ENCODE measurements at regions not wholly inside any gene's neighbourhood (a gene's known extent, or its start where the extent isn't known, plus 50 kb on each side); places are given as distances from the start of the nearest gene placed in this dataset.
"Not testable (repeated sequence)": the region's sequence is repeated elsewhere in the genome, so short reads cannot be mapped to it uniquely, and the experiment has no call there.

GRCh38 chr2:185381631-185382030 is 357.0 kb upstream of the FSIP2 start:
- no peaks in the 10 kb centered on the region for H3K27me3 ChIP-seq (replicated peaks; ENCODE audit: control insufficient read depth, insufficient read depth, low read length)
- H3K4me3 ChIP-seq (ENCODE audit: low read length) = no peak overlapping the region
- no peak overlapping the region for H3K9ac ChIP-seq (ENCODE audit: low read length)
- no peaks in the 10 kb centered on the region for H3K9me3 ChIP-seq (ENCODE audit: control insufficient read depth, low read length)
- H3K4me1 ChIP-seq (ENCODE audit: control insufficient read depth, insufficient read depth, low read length) = no peaks in the 10 kb centered on the region
- DNase-seq (ENCODE audit: low read depth) = no peak
- no peaks in the 10 kb centered on the region for H3K36me3 ChIP-seq (ENCODE audit: control insufficient read depth, insufficient read depth, low read length, severe bottlenecking)

- DNase-seq (ENCODE audit: low read depth) = peak; percentile 6
These were observed 353.6 kb upstream of the FSIP2 start for GRCh38 chr2:185384822-185385560.

DNA sequence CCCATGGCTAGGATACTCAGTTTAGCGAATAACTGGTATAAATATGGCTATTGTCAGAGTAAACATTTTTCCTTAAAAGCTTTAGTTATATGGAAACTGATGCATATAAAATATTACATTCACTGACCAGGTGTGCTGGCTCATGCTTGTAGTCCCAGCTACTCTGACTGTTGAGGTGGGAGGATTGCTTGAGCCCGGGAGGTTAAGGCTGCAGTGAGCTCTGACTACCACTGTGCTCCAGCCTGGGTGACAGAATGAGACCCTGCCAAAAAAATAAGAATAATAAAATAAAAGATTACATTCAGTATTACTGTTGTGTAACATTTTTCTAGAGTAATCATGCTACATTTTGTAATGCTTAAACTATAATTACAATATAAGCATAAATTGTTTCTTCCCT is 350.4 kb upstream of the FSIP2 start:
- Histone ChIP-seq H3K9me3 (ENCODE audit: control insufficient read depth, low read length) (no peaks in the 10 kb centered on the region), H3K27me3 (replicated peaks; ENCODE audit: control insufficient read depth, insufficient read depth, low read length) (no peaks in the 10 kb centered on the region), H3K4me3 (ENCODE audit: low read length) (no peak overlapping the region), H3K36me3 (ENCODE audit: control insufficient read depth, insufficient read depth, low read length, severe bottlenecking) (no peaks in the 10 kb centered on the region), H3K4me1 (ENCODE audit: control insufficient read depth, insufficient read depth, low read length) (no peaks in the 10 kb centered on the region), H3K9ac (ENCODE audit: low read length) (no peak overlapping the region)
- no peak for DNase-seq (ENCODE audit: low read depth)

More at GRCh38 chr2:185384822-185385560, 353.6 kb upstream of the FSIP2 start:
- no peaks in the 10 kb centered on the region for H3K36me3 ChIP-seq (ENCODE audit: control insufficient read depth, insufficient read depth, low read length, severe bottlenecking)
- H3K9ac ChIP-seq (ENCODE audit: low read length) = no peak overlapping the region
- H3K9me3 ChIP-seq (ENCODE audit: control insufficient read depth, low read length) = no peaks in the 10 kb centered on the region
- no peak overlapping the region for H3K4me3 ChIP-seq (ENCODE audit: low read length)
- H3K27me3 ChIP-seq (replicated peaks; ENCODE audit: control insufficient read depth, insufficient read depth, low read length) = no peaks in the 10 kb centered on the region
- no peaks in the 10 kb centered on the region for H3K4me1 ChIP-seq (ENCODE audit: control insufficient read depth, insufficient read depth, low read length)

GRCh38 chr2:185391543-185391942 is 347.1 kb upstream of the FSIP2 start:
- Histone ChIP-seq H3K27me3 (replicated peaks; ENCODE audit: control insufficient read depth, insufficient read depth, low read length) (no peaks in the 10 kb centered on the region), H3K4me3 (ENCODE audit: low read length) (no peak overlapping the region), H3K36me3 (ENCODE audit: control insufficient read depth, insufficient read depth, low read length, severe bottlenecking) (no peaks in the 10 kb centered on the region), H3K9ac (ENCODE audit: low read length) (no peak overlapping the region), H3K9me3 (ENCODE audit: control insufficient read depth, low read length) (peaks cover 4% of the 10 kb centered on the region), H3K4me1 (ENCODE audit: control insufficient read depth, insufficient read depth, low read length) (no peaks in the 10 kb centered on the region)
- DNase-seq (ENCODE audit: low read depth) = no peak

DNA sequence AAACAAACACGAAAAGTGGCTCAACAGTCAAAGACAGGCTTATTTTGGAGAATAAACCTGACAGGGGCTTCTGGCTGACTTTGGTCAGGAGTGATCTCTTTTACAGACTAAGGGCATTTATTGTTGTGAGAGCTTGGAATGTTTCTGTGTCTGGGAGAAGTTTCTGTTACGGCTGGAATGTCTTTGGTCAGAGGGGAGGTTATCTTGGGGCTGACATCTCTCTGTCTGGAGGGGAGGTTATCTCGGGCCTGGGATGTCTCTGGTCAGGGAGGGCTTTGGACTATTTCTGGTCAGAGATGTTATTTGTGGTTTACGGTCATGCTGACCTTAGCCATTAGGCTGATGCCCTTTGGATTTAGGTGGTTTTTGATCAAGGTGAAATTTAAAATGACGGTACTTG is 345.5 kb upstream of the FSIP2 start:
- no peak for DNase-seq (ENCODE audit: low read depth)
- Histone ChIP-seq H3K36me3 (ENCODE audit: control insufficient read depth, insufficient read depth, low read length, severe bottlenecking) (no peaks in the 10 kb centered on the region), H3K4me1 (ENCODE audit: control insufficient read depth, insufficient read depth, low read length) (no peaks in the 10 kb centered on the region), H3K9ac (ENCODE audit: low read length) (no peak overlapping the region), H3K4me3 (ENCODE audit: low read length) (no peak overlapping the region), H3K9me3 (ENCODE audit: control insufficient read depth, low read length) (peaks cover 10% of the 10 kb centered on the region), H3K27me3 (replicated peaks; ENCODE audit: control insufficient read depth, insufficient read depth, low read length) (no peaks in the 10 kb centered on the region)

DNA sequence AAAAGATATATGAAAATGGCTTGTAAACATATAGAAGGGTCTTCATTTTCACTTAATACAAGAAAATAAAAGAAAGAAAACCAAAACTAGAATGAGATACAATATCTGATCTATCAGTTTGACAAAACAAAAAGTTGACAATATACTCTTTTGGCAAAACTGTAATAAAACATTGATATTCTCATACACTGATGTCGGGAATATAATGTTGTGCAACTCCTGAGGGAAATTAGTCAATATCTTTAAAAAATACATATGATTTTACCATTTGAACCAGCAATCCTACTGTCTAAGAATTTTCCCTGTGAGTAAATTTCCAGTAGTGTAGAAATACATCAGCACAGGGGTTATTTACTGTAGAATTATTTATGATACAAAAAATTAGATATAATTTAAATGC is 336.1 kb upstream of the FSIP2 start:
- no peak for DNase-seq (ENCODE audit: low read depth)
- Histone ChIP-seq H3K9ac (ENCODE audit: low read length) (no peak overlapping the region), H3K4me1 (ENCODE audit: control insufficient read depth, insufficient read depth, low read length) (no peaks in the 10 kb centered on the region), H3K36me3 (ENCODE audit: control insufficient read depth, insufficient read depth, low read length, severe bottlenecking) (no peaks in the 10 kb centered on the region), H3K4me3 (ENCODE audit: low read length) (no peak overlapping the region), H3K9me3 (ENCODE audit: control insufficient read depth, low read length) (no peaks in the 10 kb centered on the region), H3K27me3 (replicated peaks; ENCODE audit: control insufficient read depth, insufficient read depth, low read length) (no peaks in the 10 kb centered on the region)

DNA sequence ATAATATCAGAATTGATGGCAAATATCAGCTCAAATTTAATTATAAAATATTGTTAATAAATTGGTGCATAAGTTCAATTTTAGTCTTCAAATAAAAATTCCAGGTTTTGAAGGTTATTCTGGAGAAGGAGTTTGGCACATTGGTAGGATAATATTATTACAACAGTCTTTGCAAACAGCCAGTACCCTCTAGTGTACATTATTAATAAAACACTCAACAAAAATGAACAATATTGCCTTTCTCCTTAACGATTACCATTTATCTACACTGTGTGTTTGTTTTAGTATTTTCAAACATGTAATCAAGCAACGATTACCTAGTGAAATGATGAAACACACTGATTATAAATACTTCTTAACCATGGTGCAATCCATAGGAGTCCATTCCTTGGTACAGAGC is 334.0 kb upstream of the FSIP2 start:
- Histone ChIP-seq H3K36me3 (ENCODE audit: control insufficient read depth, insufficient read depth, low read length, severe bottlenecking) (no peaks in the 10 kb centered on the region), H3K27me3 (replicated peaks; ENCODE audit: control insufficient read depth, insufficient read depth, low read length) (no peaks in the 10 kb centered on the region), H3K9ac (ENCODE audit: low read length) (no peak overlapping the region), H3K9me3 (ENCODE audit: control insufficient read depth, low read length) (no peaks in the 10 kb centered on the region), H3K4me3 (ENCODE audit: low read length) (no peak overlapping the region), H3K4me1 (ENCODE audit: control insufficient read depth, insufficient read depth, low read length) (no peaks in the 10 kb centered on the region)
- no peak for DNase-seq (ENCODE audit: low read depth)

- DNase-seq (ENCODE audit: low read depth) = no peak
- no peaks in the 10 kb centered on the region for H3K9me3 ChIP-seq (ENCODE audit: control insufficient read depth, low read length)
- no peaks in the 10 kb centered on the region for H3K27me3 ChIP-seq (replicated peaks; ENCODE audit: control insufficient read depth, insufficient read depth, low read length)
- no peak overlapping the region for H3K9ac ChIP-seq (ENCODE audit: low read length)
- no peaks in the 10 kb centered on the region for H3K36me3 ChIP-seq (ENCODE audit: control insufficient read depth, insufficient read depth, low read length, severe bottlenecking)
- H3K4me3 ChIP-seq (ENCODE audit: low read length) = no peak overlapping the region
- H3K4me1 ChIP-seq (ENCODE audit: control insufficient read depth, insufficient read depth, low read length) = no peaks in the 10 kb centered on the region
These were observed 321.5 kb upstream of the FSIP2 start for GRCh38 chr2:185417111-185417510.

- Histone ChIP-seq H3K9ac (ENCODE audit: low read length) (no peak overlapping the region), H3K4me1 (ENCODE audit: control insufficient read depth, insufficient read depth, low read length) (no peaks in the 10 kb centered on the region), H3K9me3 (ENCODE audit: control insufficient read depth, low read length) (no peaks in the 10 kb centered on the region), H3K27me3 (replicated peaks; ENCODE audit: control insufficient read depth, insufficient read depth, low read length) (no peaks in the 10 kb centered on the region), H3K4me3 (ENCODE audit: low read length) (no peak overlapping the region), H3K36me3 (ENCODE audit: control insufficient read depth, insufficient read depth, low read length, severe bottlenecking) (no peaks in the 10 kb centered on the region)
- no peak for DNase-seq (ENCODE audit: low read depth)
These were observed 320.9 kb upstream of the FSIP2 start for GRCh38 chr2:185417688-185418087.

- H3K4me3 ChIP-seq (ENCODE audit: low read length); H3K9ac ChIP-seq (ENCODE audit: low read length); H3K9me3 ChIP-seq (ENCODE audit: control insufficient read depth, low read length); H3K36me3 ChIP-seq (ENCODE audit: control insufficient read depth, insufficient read depth, low read length, severe bottlenecking); H3K4me1 ChIP-seq (ENCODE audit: control insufficient read depth, insufficient read depth, low read length); H3K27me3 ChIP-seq (replicated peaks; ENCODE audit: control insufficient read depth, insufficient read depth, low read length); DNase-seq (ENCODE audit: low read depth): not testable (repeated sequence)
These were observed 313.5 kb upstream of the FSIP2 start for GRCh38 chr2:185424958-185425629.

DNA sequence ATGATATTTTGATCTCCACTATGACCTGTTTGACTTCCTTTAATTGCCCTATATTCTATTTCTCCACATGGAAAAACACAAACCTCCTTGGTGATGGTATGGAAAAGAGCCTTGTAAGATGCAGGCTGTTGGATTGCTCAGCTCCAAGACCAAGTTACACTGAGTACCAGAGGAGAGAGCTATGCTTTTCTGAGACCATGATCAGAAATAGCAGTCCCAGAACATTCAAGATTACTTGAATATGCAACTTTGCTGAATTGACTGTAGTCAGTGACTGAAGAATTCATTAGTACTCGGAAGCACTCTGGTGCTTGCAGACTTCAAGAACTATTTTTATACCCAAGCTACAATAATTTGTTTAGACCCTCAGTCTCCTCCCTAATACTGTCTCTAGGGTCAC is 310.6 kb upstream of the FSIP2 start:
- H3K9me3 ChIP-seq (ENCODE audit: control insufficient read depth, low read length) = peaks cover 6% of the 10 kb centered on the region
- no peaks in the 10 kb centered on the region for H3K36me3 ChIP-seq (ENCODE audit: control insufficient read depth, insufficient read depth, low read length, severe bottlenecking)
- H3K9ac ChIP-seq (ENCODE audit: low read length) = no peak overlapping the region
- no peaks in the 10 kb centered on the region for H3K27me3 ChIP-seq (replicated peaks; ENCODE audit: control insufficient read depth, insufficient read depth, low read length)
- H3K4me3 ChIP-seq (ENCODE audit: low read length) = no peak overlapping the region
- no peak for DNase-seq (ENCODE audit: low read depth)
- H3K4me1 ChIP-seq (ENCODE audit: control insufficient read depth, insufficient read depth, low read length) = no peaks in the 10 kb centered on the region
